H1 (cell line): ENCODE measurements at regions not wholly inside any gene's neighbourhood (a gene's known extent, or its start where the extent isn't known, plus 50 kb on each side); places are given as distances from the start of the nearest gene placed in this dataset.

Experiments
- CTCF ChIA-PET: fragments of 300-600 bp; sonication (Branson Sonifier 250); formaldehyde crosslinking; loops from one replicate; lab custom pipeline; 2021; ENCODE audit not compliant: partially characterized antibody; lab: Charles Lee
- POLR2A ChIA-PET: fragments of 300-600 bp; sonication (Branson Sonifier 250); formaldehyde crosslinking; loops from one replicate; lab custom pipeline; 2021; ENCODE audit warnings: inconsistent platforms; ENCODE audit not compliant: partially characterized antibody; lab: Charles Lee
- DNase-seq, 2 experiments: peaks; one replicate each; pipeline versions ENCODE4 v3.0.0 to v3.0.0-alpha.2; 2010 to 2022; ENCODE audit warnings: low spot score in 2 of 2, low read depth in 1 of 2, mixed read lengths in 1 of 2
- FAIRE-seq: peaks from 2 replicates; lab custom pipeline; 2011; peaks lifted over from hg19 to GRCh38; lab: Jason Lieb, UNC
- H2AFZ ChIP-seq: 2 replicates; pipeline ENCODE4 v1.8.1; 2012; ENCODE audit warnings: low read length, inconsistent platforms
- H2AK5ac ChIP-seq: 2 replicates; pipeline ENCODE4 v1.6.1; 2013; ENCODE audit warnings: low read depth, low read length
- H2BK120ac ChIP-seq: replicated peaks from 2 replicates; pipeline ENCODE3; 2013; ENCODE audit warnings: low read depth, low read length, inconsistent platforms
- H2BK12ac ChIP-seq: 2 replicates; pipeline ENCODE4 v1.6.1; 2013; ENCODE audit warnings: low read depth, low read length
- H2BK15ac ChIP-seq: 2 replicates; pipeline ENCODE4 v1.6.1; 2013; ENCODE audit warnings: low read length
- H2BK20ac ChIP-seq: 2 replicates; pipeline ENCODE4 v1.6.1; 2013; ENCODE audit warnings: low read length
- H2BK5ac ChIP-seq: 2 replicates; pipeline ENCODE4 v1.6.1; 2013; ENCODE audit warnings: low read depth, low read length
- H3K14ac ChIP-seq: 2 replicates; pipeline ENCODE4 v1.6.1; 2013; ENCODE audit warnings: inconsistent platforms; ENCODE audit not compliant: insufficient read length
- H3K18ac ChIP-seq: 2 replicates; pipeline ENCODE4 v1.6.1; 2013; ENCODE audit warnings: low read length; ENCODE audit errors: extremely low read depth
- H3K23ac ChIP-seq: 2 replicates; pipeline ENCODE4 v1.6.1; 2013; ENCODE audit warnings: inconsistent platforms; ENCODE audit not compliant: insufficient read length
- H3K23me2 ChIP-seq: 2 replicates; pipeline ENCODE4 v1.6.1; 2013; ENCODE audit warnings: low read depth, low read length
- H3K27ac ChIP-seq: 2 replicates; pipeline ENCODE4 v1.6.1; 2011; ENCODE audit warnings: low read depth, low read length, inconsistent platforms
- H3K27me3 ChIP-seq, 4 experiments: replicated peaks in 1 of 4; 1 replicate in 1 of 4; 2 replicates in 3 of 4; pipeline versions ENCODE4 v1.6.1 to v1.8.1; 2011 to 2013; ENCODE audit warnings: low read length in 3 of 4, mild to moderate bottlenecking in 3 of 4, inconsistent platforms in 2 of 4, mixed read lengths in 2 of 4, moderate library complexity in 1 of 4; ENCODE audit not compliant: control insufficient read depth in 3 of 4, insufficient read depth in 3 of 4; ENCODE audit errors: extremely low read depth in 1 of 4
- H3K36me3 ChIP-seq, 4 experiments: 2 replicates each; pipeline versions ENCODE4 v1.6.1 to v1.8.1; 2011 to 2013; ENCODE audit warnings: mild to moderate bottlenecking in 4 of 4, low read length in 3 of 4, moderate library complexity in 2 of 4, control low read depth in 1 of 4, inconsistent platforms in 1 of 4; ENCODE audit not compliant: insufficient read depth in 4 of 4, control insufficient read depth in 2 of 4
- H3K4ac ChIP-seq: replicated peaks from 2 replicates; pipeline ENCODE3; 2013; ENCODE audit warnings: low read length, low read depth, mixed read lengths, inconsistent platforms; ENCODE audit not compliant: insufficient read length
- H3K4me1 ChIP-seq, 4 experiments: replicated peaks in 1 of 4; 1 replicate in 1 of 4; 2 replicates in 3 of 4; pipeline versions ENCODE4 v1.6.1 to v1.8.1; 2011 to 2013; ENCODE audit warnings: low read length in 3 of 4, inconsistent platforms in 2 of 4, mixed read lengths in 1 of 4; ENCODE audit not compliant: insufficient read depth in 4 of 4, control insufficient read depth in 3 of 4
- H3K4me2 ChIP-seq, 2 experiments: 2 replicates each; pipeline versions ENCODE4 v1.6.1 to v1.8.1; 2011 to 2013; ENCODE audit warnings: low read depth in 2 of 2, low read length in 2 of 2, control low read depth in 1 of 2, inconsistent platforms in 1 of 2, mild to moderate bottlenecking in 1 of 2; ENCODE audit not compliant: insufficient read depth in 1 of 2
- H3K4me3 ChIP-seq, 4 experiments: fragments of 200-600, 300-600 bp in 1 of 4; sonication (generic), shearing (Covaris generic), sonication (Bioruptor Twin) in 1 of 4; 2 replicates each; pipeline versions ENCODE4 v1.5.1 to v1.8.1; 2011 to 2016; ENCODE audit warnings: low read length in 4 of 4, low read depth in 3 of 4, control low read depth in 2 of 4, inconsistent platforms in 2 of 4, mild to moderate bottlenecking in 2 of 4, mixed read lengths in 1 of 4, moderate library complexity in 1 of 4; ENCODE audit not compliant: insufficient read depth in 2 of 4; ENCODE audit errors: extremely low read depth in 1 of 4
- H3K56ac ChIP-seq: replicated peaks from 2 replicates; pipeline ENCODE3; 2013; ENCODE audit warnings: low read depth, mild to moderate bottlenecking, mixed read lengths, low read length, inconsistent platforms; ENCODE audit not compliant: insufficient read length
- H3K79me1 ChIP-seq: 2 replicates; pipeline ENCODE4 v1.6.1; 2013; ENCODE audit warnings: low read depth, low read length, control low read depth
- H3K79me2 ChIP-seq, 2 experiments: 2 replicates each; pipeline versions ENCODE4 v1.6.1 to v1.8.1; 2012 to 2013; ENCODE audit warnings: low read length in 2 of 2, mild to moderate bottlenecking in 2 of 2, inconsistent platforms in 1 of 2; ENCODE audit not compliant: insufficient read depth in 2 of 2, control insufficient read depth in 1 of 2
- H3K9ac ChIP-seq, 4 experiments: replicated peaks in 1 of 4; 1 replicate in 1 of 4; 2 replicates in 3 of 4; pipeline versions ENCODE4 v1.6.1 to v1.8.1; 2011 to 2013; ENCODE audit warnings: low read depth in 3 of 4, low read length in 3 of 4, control low read depth in 2 of 4, mild to moderate bottlenecking in 2 of 4, moderate library complexity in 2 of 4, inconsistent platforms in 1 of 4; ENCODE audit errors: extremely low read depth in 1 of 4
- H3K9me3 ChIP-seq, 2 experiments: 2 replicates each; pipeline versions ENCODE4 v1.6.1 to v1.8.1; 2012 to 2013; ENCODE audit warnings: mild to moderate bottlenecking in 2 of 2, moderate library complexity in 2 of 2, control low read depth in 1 of 2, inconsistent platforms in 1 of 2, low read depth in 1 of 2, low read length in 1 of 2, mixed read lengths in 1 of 2; ENCODE audit not compliant: insufficient read depth in 2 of 2
- H4K20me1 ChIP-seq, 2 experiments: replicated peaks in 1 of 2; 2 replicates each; pipeline versions ENCODE3 to v1.8.1; 2011 to 2013; ENCODE audit warnings: inconsistent platforms in 2 of 2, low read length in 2 of 2, mild to moderate bottlenecking in 1 of 2; ENCODE audit not compliant: insufficient read depth in 2 of 2, control insufficient read depth in 1 of 2
- H4K5ac ChIP-seq: 2 replicates; pipeline ENCODE4 v1.6.1; 2013; ENCODE audit warnings: low read length, low read depth, mixed read lengths, inconsistent platforms; ENCODE audit not compliant: insufficient read length
- H4K8ac ChIP-seq: 2 replicates; pipeline ENCODE4 v1.8.0; 2013; ENCODE audit warnings: mild to moderate bottlenecking, moderate library complexity, low read length, inconsistent platforms; ENCODE audit not compliant: insufficient read depth; ENCODE audit errors: extremely low read depth
- H4K91ac ChIP-seq: replicated peaks from 2 replicates; pipeline ENCODE3; 2013; ENCODE audit warnings: low read length, mixed read lengths, inconsistent platforms; ENCODE audit not compliant: insufficient read length
- EGR1 ChIP-seq: IDR thresholded peaks from 2 replicates; pipeline ENCODE4 v1.6.1; 2011; ENCODE audit warnings: low read depth, low read length, borderline replicate concordance
- HDAC2 ChIP-seq, 2 experiments: fragments of 300-600 bp in 1 of 2; sonication (generic) in 1 of 2; IDR thresholded peaks; 2 replicates each; pipeline ENCODE4 v1.6.1; 2011 to 2012; ENCODE audit warnings: low read depth in 2 of 2, low read length in 2 of 2, mild to moderate bottlenecking in 2 of 2, moderate library complexity in 2 of 2, borderline replicate concordance in 1 of 2, inconsistent platforms in 1 of 2
- JUN ChIP-seq: IDR thresholded peaks from 2 replicates; pipeline ENCODE4 v1.6.1; 2011; ENCODE audit warnings: low read depth, mild to moderate bottlenecking, improper control_type of control experiment, low read length
- JUND ChIP-seq: IDR thresholded peaks from 2 replicates; pipeline ENCODE4 v1.6.1; 2011; ENCODE audit warnings: mild to moderate bottlenecking, improper control_type of control experiment, low read length
- KDM5A ChIP-seq: fragments of 200-600 bp; IDR thresholded peaks from 2 replicates; pipeline ENCODE4 v1.7.1; 2012; ENCODE audit warnings: mild to moderate bottlenecking, low read length, inconsistent platforms, mixed read lengths
- POU5F1 ChIP-seq: IDR thresholded peaks from 2 replicates; pipeline ENCODE4 v1.6.1; 2011; ENCODE audit warnings: low read depth, mild to moderate bottlenecking, low read length, moderate library complexity
- SP4 ChIP-seq: IDR thresholded peaks from 2 replicates; pipeline ENCODE4 v1.6.1; 2012; ENCODE audit warnings: low read length, inconsistent platforms
- WGBS, 2 experiments: shearing (Covaris generic) in 1 of 2; methylation state at CpG; one replicate each; pipeline versions ENCODE4 v1.1.6 to v1.1.7; 2013 to 2015; ENCODE audit warnings: low lambda C conversion rate in 2 of 2, mixed read lengths in 2 of 2, inconsistent platforms in 1 of 2, low coverage in 1 of 2, missing lambda C conversion rate in 1 of 2; ENCODE audit not compliant: insufficient replicate concordance in 2 of 2, insufficient coverage in 1 of 2, insufficient read length in 1 of 2; ENCODE audit errors: extremely low coverage in 1 of 2, missing lambda C conversion rate in 1 of 2; 5-methylcytosine and 5-hydroxymethylcytosine counted together
- TF ChIP-seq, protein P1 (sequence below): IDR thresholded peaks from 2 replicates; pipeline ENCODE4 v1.6.1; 2011; ENCODE audit warnings: low read depth, mild to moderate bottlenecking, low read length; ENCODE audit not compliant: insufficient read depth

DNA sequence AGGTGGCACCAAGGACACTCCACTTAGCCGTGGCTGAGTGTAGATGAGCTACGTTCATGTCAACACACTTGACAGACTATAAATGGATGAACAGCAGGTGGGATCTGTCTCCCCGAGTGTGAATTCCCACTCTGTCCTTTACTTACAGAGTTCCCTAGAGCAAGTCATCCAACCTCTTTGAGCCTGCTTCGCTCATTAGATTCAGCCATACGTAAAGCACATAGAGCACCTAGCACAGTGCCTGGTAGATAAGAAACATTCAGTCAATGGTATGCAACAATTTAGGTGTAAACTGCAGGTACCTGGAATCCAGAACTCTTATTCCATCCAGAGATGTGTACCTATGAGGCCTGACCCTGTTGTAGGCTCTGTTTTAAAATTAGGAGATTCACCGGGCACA lies 227.8 kb upstream of the C16orf82 start:
- DNase-seq, result no peak
- 90% methylated on average over 6 of the region's 6 CpGs; no CpG with 5 or more reads in 1 of the 2 experiments for WGBS, 2 experiments
- Histone ChIP-seq H2BK5ac (no peak overlapping the region), H3K9ac (no peak overlapping the region), H2BK15ac (no peak overlapping the region), H3K4me3 (no peak overlapping the region), H3K23ac (no peak overlapping the region), H3K4ac (no peak overlapping the region), H3K18ac (no peak overlapping the region), H4K8ac (no peak overlapping the region), H2BK12ac (no peak overlapping the region), H3K23me2 (no peaks in the 10 kb centered on the region), H3K4me2 (no peak overlapping the region), H3K56ac (no peak overlapping the region), H3K79me1 (no peaks in the 10 kb centered on the region), H3K14ac (no peak overlapping the region), H2BK120ac (no peak overlapping the region), H4K5ac (no peak overlapping the region), H3K4me1 (no peaks in the 10 kb centered on the region), H3K27me3 (no peaks in the 10 kb centered on the region), H4K20me1 (no peaks in the 10 kb centered on the region), H2BK20ac (no peak overlapping the region), H3K27ac (no peak overlapping the region), H4K91ac (no peak overlapping the region), H3K9me3 (peaks cover 6 to 10% of the 10 kb centered on the region in 2 experiments; a peak in 3 of 4 replicates), H3K79me2 (no peaks in the 10 kb centered on the region), H2AFZ (no peak overlapping the region), H3K36me3 (peaks cover 0 to 3% (median 0%) of the 10 kb centered on the region in 4 experiments; a peak in 1 of 8 replicates), H2AK5ac (no peak overlapping the region)
- TF ChIP-seq SP4 (no peak), KDM5A (no peak), JUND (no peak), HDAC2 (IDR thresholded peaks at IDR 0.05; ENCODE audit: borderline replicate concordance in 1 of 2, low read depth in 2 of 2, low read length in 2 of 2) (no peak), EGR1 (no peak), POU5F1 (no peak), JUN (no peak)
- TF ChIP-seq, protein P1, sequence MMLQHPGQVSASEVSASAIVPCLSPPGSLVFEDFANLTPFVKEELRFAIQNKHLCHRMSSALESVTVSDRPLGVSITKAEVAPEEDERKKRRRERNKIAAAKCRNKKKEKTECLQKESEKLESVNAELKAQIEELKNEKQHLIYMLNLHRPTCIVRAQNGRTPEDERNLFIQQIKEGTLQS, result no peak
- POLR2A ChIA-PET, result no interaction called here
- CTCF ChIA-PET, result interaction anchor here (0.8 to 1.1 kb wide), 2 partner anchors 32 kb away, joined by 3 read pairs; no protein-coding TSS in a partner anchor
- FAIRE-seq, result no peak
